COR-L47 (cell line): ENCODE measurements at regions not wholly inside any gene's neighbourhood (a gene's known extent, or its start where the extent isn't known, plus 50 kb on each side); places are given as distances from the start of the nearest gene placed in this dataset.

Source experiments
- DNase-seq: peaks from one replicate; lab custom pipeline; 2025; lab: John Stamatoyannopoulos, UW

GRCh38 chr2:167504695-167505094, 616.4 kb downstream of the XIRP2 start:
- no peak for DNase-seq

- DNase-seq, result no peak
Observed at GRCh38 chr2:167504061-167504460, 615.8 kb downstream of the XIRP2 start.

GRCh38 chr2:167501618-167502017, 613.3 kb downstream of the XIRP2 start:
- DNase-seq, result no peak

GRCh38 chr2:167493862-167494261, 605.6 kb downstream of the XIRP2 start:
- no peak for DNase-seq

GRCh38 chr2:167492486-167492885, 604.2 kb downstream of the XIRP2 start:
- DNase-seq, result no peak

GRCh38 chr2:167491788-167492187, 603.5 kb downstream of the XIRP2 start:
- no peak for DNase-seq

- DNase-seq, result no peak
Observed at GRCh38 chr2:167490455-167490854, 602.2 kb downstream of the XIRP2 start.

- no peak for DNase-seq
Observed at GRCh38 chr2:167489325-167489724, 601.0 kb downstream of the XIRP2 start.

GRCh38 chr2:167487728-167488127, 599.4 kb downstream of the XIRP2 start:
- peak; percentile 39 for DNase-seq

- DNase-seq, result no peak
Observed at GRCh38 chr2:167484875-167485274, 596.6 kb downstream of the XIRP2 start.

- no peak for DNase-seq
Observed at GRCh38 chr2:167480986-167481309, 592.7 kb downstream of the XIRP2 start.

- no peak for DNase-seq
Observed at GRCh38 chr2:167480232-167480985, 592.1 kb downstream of the XIRP2 start.

GRCh38 chr2:167478196-167478595, 589.9 kb downstream of the XIRP2 start:
- DNase-seq, result no peak

- no peak for DNase-seq
Observed at GRCh38 chr2:167475791-167476190, 587.5 kb downstream of the XIRP2 start.

GRCh38 chr2:167471734-167472133, 583.5 kb downstream of the XIRP2 start:
- no peak for DNase-seq

- DNase-seq, result no peak
Observed at GRCh38 chr2:167471332-167471731, 583.1 kb downstream of the XIRP2 start.

GRCh38 chr2:167462379-167462778, 574.1 kb downstream of the XIRP2 start:
- DNase-seq, result no peak

- no peak for DNase-seq
Observed at GRCh38 chr2:167454036-167454435, 565.8 kb downstream of the XIRP2 start.

- no peak for DNase-seq
Observed at GRCh38 chr2:167451496-167452289, 563.4 kb downstream of the XIRP2 start.

GRCh38 chr2:167450364-167450763, 562.1 kb downstream of the XIRP2 start:
- no peak for DNase-seq

- DNase-seq, result no peak
Observed at GRCh38 chr2:167440382-167440781, 552.1 kb downstream of the XIRP2 start.

GRCh38 chr2:167438206-167438605, 549.9 kb downstream of the XIRP2 start:
- DNase-seq, result no peak

GRCh38 chr2:167431949-167432348, 543.7 kb downstream of the XIRP2 start:
- no peak for DNase-seq

GRCh38 chr2:167430447-167430846, 542.2 kb downstream of the XIRP2 start:
- DNase-seq, result no peak
